Cardiac septum (tissue), 1 donor: ENCODE measurements at regions not wholly inside any gene's neighbourhood (a gene's known extent, or its start where the extent isn't known, plus 50 kb on each side); places are given as distances from the start of the nearest gene placed in this dataset.
"Not testable (repeated sequence)": the region's sequence is repeated elsewhere in the genome, so short reads cannot be mapped to it uniquely, and the experiment has no call there.

Experiments used
- DNase-seq: peaks from one replicate; pipeline ENCODE4 v3.0.0-alpha.2; 2020; ENCODE audit warnings: low spot score
- intact Hi-C: fragments of 100-400 bp; cut with DNase I; formaldehyde crosslinking; loops from one replicate; pipeline ENCODE4 v1.14.0; 2022
- donor health status: DM: no; HTN: no; CAD: no.

GRCh38 chr4:13750594-13750993 lies 123.1 kb upstream of the BOD1L1 start:
- intact Hi-C loops, result no loop called here
- DNase-seq, result no peak

DNA sequence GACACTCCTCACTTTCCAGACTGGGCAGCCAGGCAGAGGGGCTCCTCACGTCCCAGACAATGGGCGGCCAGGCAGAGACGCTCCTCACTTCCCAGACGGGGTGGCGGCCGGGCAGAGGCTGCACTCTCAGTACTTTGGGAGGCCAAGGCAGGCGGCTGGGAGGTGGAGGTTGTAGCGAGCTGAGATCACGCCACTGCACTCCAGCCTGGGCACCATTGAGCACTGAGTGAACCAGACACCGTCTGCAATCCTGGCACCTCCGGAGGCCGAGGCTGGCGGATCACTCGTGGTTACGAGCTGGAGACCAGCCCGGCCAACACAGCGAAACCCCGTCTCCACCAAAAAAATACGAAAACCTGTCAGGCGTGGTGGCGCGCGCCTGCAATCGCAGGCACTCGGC lies 134.1 kb upstream of the BOD1L1 start:
- intact Hi-C loops, DNase-seq: not testable (repeated sequence)

DNA sequence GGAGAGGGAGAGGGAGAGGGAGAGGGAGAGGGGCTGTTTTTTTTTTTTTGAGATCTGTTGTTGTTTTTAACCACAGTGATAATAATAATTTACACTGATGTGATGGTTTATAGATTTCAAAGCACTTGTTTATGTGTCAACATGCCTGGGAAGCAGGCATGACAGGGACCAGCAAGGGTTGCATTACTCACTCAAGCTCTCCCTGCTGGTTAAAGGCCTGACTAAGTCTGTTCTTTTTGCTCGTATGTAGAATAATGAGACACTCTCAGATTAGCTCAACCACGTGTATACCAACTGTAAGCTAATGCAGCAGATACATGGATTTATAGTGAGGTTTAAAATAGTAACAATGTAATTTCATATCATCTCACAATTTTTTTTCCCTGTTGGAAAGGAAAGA lies 134.6 kb upstream of the BOD1L1 start:
- no peak for DNase-seq
- intact Hi-C loops, result no loop called here

- no peak for DNase-seq
- intact Hi-C loops, result no loop called here
These were observed 136.2 kb upstream of the BOD1L1 start for GRCh38 chr4:13763707-13764106.

- DNase-seq, result no peak
- intact Hi-C loops, result no loop called here
These were observed 138.0 kb upstream of the BOD1L1 start for GRCh38 chr4:13765539-13765938.

GRCh38 chr4:13766761-13767540 lies 139.4 kb upstream of the BOD1L1 start:
- intact Hi-C loops, result no loop called here
- DNase-seq, result no peak

DNA sequence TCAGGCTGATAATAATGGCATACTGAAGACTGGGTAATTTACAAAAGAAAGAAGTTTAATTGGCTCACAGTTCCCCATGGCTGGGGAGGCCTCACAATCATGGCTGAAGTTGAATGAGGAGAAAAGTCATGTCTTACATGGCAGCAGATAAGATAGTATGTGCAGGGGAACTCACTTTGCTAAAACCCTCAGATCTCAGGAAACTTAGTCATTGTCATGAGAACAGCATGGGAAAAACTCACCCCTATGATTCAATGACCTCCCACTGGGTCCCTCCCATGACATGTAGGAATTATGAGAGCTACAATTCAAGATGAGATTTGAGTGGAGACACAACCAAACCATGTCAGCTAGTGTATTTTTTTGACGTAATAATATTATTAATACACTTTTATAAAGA lies 149.8 kb upstream of the BOD1L1 start:
- intact Hi-C loops, result no loop called here
- DNase-seq, result no peak

DNA sequence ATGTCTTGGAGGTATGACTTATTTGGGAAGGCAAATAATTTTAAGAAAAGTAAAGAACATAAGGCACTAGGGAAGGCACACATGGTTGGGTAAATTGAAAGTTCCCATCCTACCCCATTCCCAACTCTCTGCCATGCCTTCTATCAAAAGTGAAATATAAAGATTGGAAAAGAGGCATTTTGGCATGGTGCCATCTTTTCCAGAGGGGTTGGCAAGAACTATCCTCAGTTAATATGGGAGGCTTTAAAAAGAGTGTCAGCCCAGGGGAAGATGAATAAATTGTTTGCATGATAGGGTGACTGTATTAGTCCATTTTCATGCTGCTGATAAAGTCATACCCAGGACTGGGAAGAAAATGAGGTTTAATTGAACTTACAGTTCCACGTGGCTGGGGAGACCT lies 150.8 kb upstream of the BOD1L1 start:
- intact Hi-C loops, result no loop called here

DNA sequence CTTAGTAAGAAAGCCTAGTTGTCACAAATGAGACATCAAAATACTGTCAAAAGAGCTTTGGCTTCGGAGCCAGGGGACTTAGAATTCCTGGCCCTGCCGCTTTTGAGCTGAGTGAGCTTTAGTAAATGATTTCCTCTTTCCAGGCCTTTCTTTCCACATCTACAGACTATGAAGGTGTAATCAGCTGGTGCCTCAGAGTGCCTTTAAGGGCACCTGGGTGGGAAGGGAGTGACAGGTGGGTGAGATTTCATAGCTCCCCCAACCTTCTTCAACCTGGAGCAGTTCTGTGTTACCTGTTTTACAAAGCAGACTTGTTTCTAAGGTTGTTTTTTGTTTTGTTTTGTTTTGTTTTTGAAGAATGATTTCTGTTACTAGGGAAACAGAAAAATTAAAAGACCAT lies 154.7 kb upstream of the BOD1L1 start:
- intact Hi-C loops, result no loop called here
- DNase-seq, result no peak

More for the DNA sequence above, 150.8 kb upstream of the BOD1L1 start:
- DNase-seq, result no peak

DNA sequence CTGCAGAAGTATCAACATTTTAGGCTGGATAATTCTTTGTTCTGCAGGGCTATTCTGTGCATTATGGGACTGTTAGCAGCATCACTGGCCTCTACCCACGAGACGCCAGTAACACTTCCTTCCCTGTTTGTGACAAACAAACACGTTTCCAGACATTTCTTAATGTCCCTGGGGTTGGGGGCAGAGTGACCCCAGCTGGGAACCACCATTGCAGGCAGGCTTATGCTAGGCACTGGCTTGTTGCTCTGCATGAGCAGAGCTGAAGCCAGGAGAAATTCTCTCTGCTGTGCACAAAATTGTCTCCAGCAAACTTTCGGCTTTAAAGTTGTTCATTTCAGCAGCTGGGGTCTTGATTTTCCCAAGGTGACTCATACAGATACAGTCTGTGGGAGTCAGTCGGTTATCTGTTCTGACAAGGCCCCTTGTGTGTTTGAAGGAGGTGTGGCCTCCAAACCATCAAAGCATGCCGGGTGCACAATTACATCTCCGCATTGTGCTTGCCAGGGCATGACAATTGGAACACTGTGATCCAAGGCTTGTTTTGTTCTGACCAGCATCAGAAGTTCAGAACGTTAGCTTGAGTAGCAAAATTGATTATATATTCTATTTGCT lies 156.4 kb upstream of the BOD1L1 start:
- DNase-seq, result no peak
- intact Hi-C loops, result no loop called here

GRCh38 chr4:13793020-13793710 lies 165.6 kb upstream of the BOD1L1 start:
- intact Hi-C loops, result no loop called here
- no peak for DNase-seq

DNA sequence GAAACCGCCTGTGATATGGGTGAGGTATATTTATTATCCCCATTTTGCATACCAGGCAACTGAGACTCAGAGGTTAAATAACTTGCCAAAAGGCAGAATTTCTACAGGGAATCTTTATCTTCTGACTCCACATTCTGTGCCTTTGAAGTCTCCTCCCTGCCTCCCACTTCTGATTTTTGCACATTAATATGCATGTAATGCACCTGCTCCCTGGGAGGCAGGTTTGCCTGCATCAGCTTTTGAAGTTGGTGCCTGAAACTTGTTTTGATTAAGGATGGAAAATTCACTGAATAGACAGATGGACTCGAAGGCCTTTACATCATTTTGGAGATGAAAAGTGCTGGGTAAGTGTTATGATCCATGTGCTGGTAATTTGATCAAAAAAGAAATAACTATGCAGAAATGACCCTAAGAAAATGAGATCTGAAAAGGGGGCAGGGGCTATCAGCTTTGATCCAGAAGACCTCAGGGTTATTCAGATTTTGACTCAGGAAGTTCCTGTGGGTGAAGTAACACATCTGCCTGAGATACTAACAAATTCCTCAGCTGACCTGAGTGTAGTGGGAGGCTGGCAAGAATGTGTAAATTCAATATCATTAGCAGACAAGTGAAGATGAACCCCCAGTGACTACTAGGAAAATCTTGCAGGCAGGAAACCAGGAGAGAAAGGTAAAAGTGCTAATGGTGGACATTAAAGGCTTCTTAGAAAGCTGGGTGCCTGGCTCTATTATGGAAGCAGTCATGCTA lies 167.5 kb upstream of the BOD1L1 start:
- intact Hi-C loops, result no loop called here
- no peak for DNase-seq

- intact Hi-C loops, result loop anchor here (2.0 kb wide), 1 partner anchor 16 kb away; no protein-coding TSS in a partner anchor
These were observed 169.5 kb upstream of the BOD1L1 start for GRCh38 chr4:13797061-13797460.

GRCh38 chr4:13815231-13815630 lies 187.7 kb upstream of the BOD1L1 start:
- intact Hi-C loops, result no loop called here
- no peak for DNase-seq

More at GRCh38 chr4:13797061-13797460, 169.5 kb upstream of the BOD1L1 start:
- DNase-seq, result no peak

DNA sequence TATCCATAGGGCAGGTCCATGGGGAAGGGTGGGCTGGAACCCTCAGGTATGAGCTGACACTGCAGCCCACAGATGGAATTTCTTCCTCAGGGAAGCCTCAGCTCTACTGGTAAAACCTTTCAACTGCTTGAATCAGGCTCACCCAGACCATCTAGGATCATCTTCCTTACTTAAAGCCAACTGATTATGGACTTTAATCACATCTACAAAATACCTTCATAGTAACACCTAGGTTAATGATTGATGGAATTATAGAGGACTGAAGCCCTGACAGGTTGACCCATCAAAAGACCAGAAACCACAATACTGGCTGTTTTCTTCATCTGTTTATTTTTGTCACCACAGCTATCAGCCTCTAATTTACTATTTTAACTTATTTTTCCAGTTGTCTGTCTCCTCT lies 188.9 kb upstream of the BOD1L1 start:
- intact Hi-C loops, result no loop called here
- DNase-seq, result no peak

- no peak for DNase-seq
- intact Hi-C loops, result no loop called here
These were observed 194.0 kb upstream of the BOD1L1 start for GRCh38 chr4:13821522-13821921.

DNA sequence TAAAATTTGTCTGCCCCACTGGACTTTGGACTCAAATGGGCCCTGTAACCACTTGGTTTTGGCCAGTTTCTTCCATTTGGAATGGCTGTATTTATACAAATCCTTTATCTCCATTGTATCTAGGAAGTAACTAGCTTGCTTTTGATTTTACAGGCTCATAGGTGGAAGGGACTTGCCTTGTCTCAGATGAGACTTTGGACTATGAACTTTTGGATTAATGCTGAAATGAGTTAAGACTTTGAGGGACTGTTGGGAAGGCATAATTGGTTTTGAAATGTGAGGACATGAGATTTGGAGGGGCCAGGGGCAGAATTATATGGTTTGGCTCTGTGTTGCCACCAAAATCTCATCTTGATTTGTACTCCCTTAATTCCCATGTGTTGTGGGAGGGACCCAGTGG lies 198.3 kb upstream of the BOD1L1 start:
- DNase-seq, intact Hi-C loops: not testable (repeated sequence)

- DNase-seq, result no peak
- intact Hi-C loops, result no loop called here
These were observed 201.9 kb upstream of the BOD1L1 start for GRCh38 chr4:13829457-13829856.

DNA sequence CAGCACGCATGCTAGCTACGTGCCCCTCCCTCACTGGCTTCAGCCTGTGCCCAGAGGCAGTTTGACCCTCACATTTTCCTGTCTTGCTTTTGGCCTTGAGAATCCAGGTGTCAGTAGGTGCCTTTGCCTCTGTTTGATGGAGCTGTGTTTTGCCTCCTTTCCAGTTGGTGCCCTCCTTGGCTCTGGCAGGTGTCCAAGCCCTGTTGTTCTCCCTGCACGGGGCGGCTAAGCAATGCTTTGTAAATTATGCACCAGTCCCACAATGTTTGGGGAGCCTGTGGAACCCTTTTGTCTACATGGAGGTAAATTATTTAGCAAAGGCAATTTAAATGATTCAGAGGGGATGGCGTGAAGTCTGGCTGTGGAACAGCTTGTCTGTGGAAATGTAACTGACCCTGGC lies 202.9 kb upstream of the BOD1L1 start:
- intact Hi-C loops, result no loop called here
- no peak for DNase-seq

GRCh38 chr4:13833171-13833804 lies 205.8 kb upstream of the BOD1L1 start:
- intact Hi-C loops, result no loop called here
- no peak for DNase-seq
